CMK (cell line): ENCODE measurements at regions not wholly inside any gene's neighbourhood (a gene's known extent, or its start where the extent isn't known, plus 50 kb on each side); places are given as distances from the start of the nearest gene placed in this dataset.

Source experiments
- DNase-seq: peaks from one replicate; pipeline ENCODE4 v3.0.0-alpha.2; 2010; ENCODE audit warnings: low read depth

DNA sequence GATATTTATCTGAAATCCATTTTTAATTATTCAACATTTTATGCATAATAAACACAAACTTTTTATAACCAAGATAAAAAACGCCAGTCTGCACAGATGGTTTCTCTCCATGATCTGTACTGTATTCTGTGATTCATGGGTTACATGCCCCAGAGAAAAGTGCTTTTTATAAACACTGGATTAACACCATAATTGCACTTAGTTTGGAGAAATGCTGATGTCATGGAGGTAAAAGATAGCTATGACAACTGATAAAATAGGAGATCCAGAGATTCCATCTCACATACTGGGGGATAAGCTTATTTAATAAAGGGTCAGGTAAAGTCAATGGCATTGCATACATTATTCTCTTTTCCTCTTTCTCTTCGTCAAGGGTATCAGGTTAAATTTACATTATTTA lies 1460.4 kb upstream of the ALCAM start:
- no peak for DNase-seq

GRCh38 chr3:103906808-103907207 lies 1459.9 kb upstream of the ALCAM start:
- DNase-seq: no peak

DNA sequence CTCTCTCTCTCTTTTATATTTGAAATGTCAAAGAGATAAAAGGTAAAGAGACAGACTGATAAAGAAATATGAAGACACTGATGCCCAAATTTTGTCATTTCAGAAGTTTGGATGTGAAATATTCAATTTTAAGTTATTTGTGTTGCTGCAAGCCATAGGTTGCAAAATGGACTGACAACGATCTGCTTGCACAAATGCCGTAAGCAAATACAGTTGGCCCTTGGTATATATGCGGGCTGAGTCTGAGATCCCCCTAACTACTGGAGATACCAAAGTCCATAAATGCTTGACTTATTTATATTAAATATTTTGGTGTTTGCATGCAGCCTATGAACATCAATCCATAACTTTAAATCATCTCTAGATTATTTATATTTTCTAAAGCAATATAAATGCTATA lies 1459.1 kb upstream of the ALCAM start:
- DNase-seq: no peak

GRCh38 chr3:103909395-103909794 lies 1457.3 kb upstream of the ALCAM start:
- no peak for DNase-seq

DNA sequence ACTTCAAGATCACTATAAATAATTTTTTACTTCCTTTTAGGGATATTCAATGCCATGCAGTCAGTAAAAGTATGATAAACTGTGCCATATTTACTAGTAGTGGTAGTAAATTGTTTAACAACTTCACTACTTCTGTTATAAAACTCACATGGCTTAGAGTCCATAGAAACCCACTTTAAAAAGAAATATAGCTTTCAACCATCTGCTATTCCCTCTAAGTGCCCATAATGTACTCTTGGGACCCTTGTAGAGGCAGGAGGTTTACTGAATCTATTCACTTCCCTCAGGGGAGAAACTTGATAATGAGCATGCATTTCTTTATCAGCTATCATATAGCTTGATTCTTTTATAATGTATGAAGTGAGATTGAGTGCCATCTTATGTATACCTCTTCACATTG lies 1448.4 kb upstream of the ALCAM start:
- no peak for DNase-seq

- no peak for DNase-seq
Observed at GRCh38 chr3:103919327-103919726, 1447.4 kb upstream of the ALCAM start.

DNA sequence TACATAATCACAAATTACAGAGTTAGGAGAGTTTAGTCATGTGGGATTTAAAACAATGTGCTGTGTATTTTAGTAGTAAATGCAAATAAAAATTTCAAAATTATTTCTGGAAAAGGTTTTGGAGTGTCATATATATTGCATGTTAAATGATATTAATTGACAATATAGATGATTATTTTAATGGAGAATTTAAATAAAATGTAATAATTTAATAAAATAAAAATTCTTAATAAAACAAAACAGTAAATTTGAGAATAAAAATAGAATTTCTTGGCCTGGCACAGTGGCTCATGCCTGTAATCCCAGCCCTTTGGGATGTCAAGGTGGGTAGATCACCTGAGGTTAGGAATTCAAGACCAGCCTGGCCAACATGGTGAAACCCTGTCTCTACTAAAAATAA lies 1442.8 kb upstream of the ALCAM start:
- DNase-seq: no peak

- DNase-seq: no peak
Observed at GRCh38 chr3:103924544-103924943, 1442.2 kb upstream of the ALCAM start.

- DNase-seq: no peak
Observed at GRCh38 chr3:103926936-103927335, 1439.8 kb upstream of the ALCAM start.

GRCh38 chr3:103927896-103928295 lies 1438.8 kb upstream of the ALCAM start:
- DNase-seq: no peak

- DNase-seq: no peak
Observed at GRCh38 chr3:103937094-103937493, 1429.6 kb upstream of the ALCAM start.

DNA sequence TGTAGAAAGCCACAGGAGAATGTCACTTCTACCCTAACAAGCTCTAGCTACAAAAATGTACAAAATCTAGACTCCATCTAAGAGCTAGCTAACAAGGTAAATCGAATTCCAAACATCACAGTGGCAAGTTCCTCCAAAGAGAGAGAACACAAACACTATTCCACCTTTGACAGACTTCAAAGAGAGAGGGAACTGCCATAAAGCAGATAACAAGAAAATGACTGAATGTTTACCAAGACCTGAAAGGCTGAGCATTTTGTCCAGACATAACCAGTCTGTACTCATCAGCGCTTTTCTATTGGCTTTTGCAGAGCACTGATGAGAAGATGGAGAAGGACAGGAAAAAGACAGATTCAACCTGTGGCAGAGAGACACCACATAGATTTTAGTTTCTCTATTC lies 1419.6 kb upstream of the ALCAM start:
- DNase-seq: no peak

DNA sequence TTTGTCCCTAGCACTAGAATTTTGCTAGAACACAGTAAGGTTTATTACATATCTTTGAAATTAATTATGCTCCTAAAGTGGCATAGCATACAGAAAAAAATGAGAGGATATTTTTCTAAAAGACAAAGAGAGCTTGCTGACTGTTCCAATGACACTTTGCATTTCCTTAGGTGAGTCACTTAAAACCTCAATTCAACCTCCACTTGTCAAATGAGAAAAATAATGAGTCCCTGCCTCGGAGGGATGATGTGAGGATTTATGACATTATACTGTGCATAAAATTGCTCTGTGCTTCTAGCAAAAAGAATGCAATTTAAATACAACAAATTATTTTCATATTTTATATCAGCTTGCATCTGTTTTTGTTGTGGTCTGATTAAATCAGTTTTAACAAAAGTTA lies 1417.0 kb upstream of the ALCAM start:
- no peak for DNase-seq

DNA sequence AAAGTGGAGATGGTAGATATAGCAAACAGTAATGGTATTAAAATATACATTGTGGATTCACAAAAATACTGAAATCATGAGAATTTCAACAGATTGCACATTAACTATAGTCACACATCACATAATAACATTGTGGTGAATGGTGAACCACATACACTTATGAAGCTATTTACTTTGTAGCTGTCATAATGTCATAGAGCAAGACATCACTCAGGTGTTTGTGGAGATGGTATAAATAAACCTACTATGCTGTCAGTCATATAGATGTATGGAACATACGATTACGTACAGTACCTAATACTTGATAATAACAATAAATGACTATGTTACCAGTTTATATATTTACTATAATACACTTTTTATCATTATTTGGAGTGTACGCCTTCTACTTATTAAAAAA lies 1416.0 kb upstream of the ALCAM start:
- no peak for DNase-seq

DNA sequence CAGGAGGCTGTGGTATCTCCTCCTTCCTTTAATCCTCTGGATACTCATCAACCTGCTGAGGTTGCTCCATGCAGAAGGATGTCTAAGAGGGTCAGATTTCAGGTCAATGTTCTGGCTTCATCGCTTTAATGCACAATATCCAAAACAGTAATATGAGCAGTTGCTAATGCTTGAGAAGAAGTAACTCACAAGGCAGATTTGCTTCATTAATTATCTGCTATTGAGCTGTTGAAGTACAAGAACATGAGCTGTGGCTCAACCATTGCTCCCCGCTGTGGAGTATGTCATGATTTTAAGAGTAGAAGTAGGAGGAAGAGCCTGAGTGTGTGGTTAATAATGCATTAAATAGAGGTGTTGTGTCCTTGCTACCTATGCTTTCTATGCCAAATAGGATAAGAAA lies 1412.9 kb upstream of the ALCAM start:
- DNase-seq: no peak

DNA sequence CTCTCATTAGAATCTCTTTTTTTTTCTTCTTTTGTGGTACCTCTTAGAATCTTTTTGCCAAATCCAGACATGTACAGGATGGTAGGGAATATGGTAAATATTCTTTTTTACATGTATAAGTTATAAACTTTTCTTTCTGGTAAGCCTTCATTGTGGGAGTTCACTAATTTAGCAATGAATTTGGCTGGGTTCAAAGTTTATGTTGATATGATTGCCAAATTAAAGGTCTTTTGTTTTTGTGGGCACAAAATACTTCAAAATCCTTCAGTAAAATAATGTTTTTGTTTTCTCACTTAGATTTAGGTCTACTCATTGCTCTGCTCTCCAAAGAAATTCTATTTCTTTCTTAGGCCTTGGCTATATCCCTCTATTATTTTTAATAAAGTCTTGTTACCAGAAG lies 1405.9 kb upstream of the ALCAM start:
- no peak for DNase-seq

- DNase-seq: no peak
Observed at GRCh38 chr3:103963599-103963998, 1403.1 kb upstream of the ALCAM start.

DNA sequence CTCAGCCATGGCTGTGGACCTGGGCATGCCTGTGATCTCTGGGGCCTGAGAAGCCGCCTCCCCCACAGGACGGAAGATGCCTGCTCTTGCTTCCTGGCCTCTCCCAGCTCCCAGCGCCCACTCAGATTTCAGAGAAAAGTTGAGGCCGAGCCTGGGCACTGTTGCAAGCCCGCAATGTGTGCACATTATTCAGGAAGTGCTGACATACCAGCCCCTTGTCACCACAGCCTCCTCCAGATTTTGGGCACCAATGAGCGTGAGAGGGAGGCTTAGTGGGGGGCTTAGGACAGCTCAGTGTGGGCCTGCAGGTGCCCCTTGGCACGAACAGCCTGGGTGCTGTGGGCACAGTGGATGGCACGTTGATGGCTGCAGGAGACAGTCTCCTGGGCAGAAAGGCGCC lies 1400.9 kb upstream of the ALCAM start:
- no peak for DNase-seq

DNA sequence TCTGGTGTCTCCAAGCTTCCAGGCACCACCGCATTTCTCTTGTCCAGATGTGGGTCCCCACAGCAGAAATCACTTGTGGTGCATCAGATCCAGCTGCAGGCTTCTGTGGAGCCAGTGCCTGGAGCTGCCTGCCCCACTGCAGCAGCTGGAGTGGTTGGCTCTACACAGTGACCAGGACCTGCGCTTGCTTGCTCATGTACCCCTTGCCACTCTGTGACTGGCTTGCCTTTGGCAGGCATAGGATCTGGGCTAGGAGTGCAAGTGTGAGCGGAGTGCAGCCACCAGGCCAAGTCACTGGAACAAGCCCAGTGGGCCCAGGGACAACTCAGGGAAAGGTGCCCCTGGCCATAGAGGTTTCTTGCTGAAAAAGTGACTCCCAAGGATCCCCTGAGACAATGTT lies 1400.0 kb upstream of the ALCAM start:
- DNase-seq: no peak

DNA sequence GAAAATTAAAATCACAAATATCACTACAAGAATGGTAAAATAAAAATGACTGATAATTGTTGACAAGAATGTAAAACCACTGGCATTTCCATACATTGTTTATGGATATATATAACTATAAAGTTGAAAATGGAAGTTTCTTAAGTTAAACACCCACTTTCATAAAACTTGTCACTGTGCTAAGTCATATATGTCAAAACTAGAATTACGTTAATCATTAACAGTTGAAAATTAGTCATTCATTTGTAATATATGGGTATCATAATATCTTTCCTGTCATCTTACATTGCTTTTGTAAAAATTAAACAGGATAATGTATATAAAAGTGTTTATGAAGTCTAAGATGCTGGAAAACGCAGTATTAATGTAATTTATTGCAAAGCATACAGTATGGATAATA lies 1398.6 kb upstream of the ALCAM start:
- no peak for DNase-seq

- DNase-seq: no peak
Observed at GRCh38 chr3:103968751-103969150, 1398.0 kb upstream of the ALCAM start.

- no peak for DNase-seq
Observed at GRCh38 chr3:103976931-103977339, 1389.8 kb upstream of the ALCAM start.

- no peak for DNase-seq
Observed at GRCh38 chr3:103977417-103977816, 1389.3 kb upstream of the ALCAM start.

DNA sequence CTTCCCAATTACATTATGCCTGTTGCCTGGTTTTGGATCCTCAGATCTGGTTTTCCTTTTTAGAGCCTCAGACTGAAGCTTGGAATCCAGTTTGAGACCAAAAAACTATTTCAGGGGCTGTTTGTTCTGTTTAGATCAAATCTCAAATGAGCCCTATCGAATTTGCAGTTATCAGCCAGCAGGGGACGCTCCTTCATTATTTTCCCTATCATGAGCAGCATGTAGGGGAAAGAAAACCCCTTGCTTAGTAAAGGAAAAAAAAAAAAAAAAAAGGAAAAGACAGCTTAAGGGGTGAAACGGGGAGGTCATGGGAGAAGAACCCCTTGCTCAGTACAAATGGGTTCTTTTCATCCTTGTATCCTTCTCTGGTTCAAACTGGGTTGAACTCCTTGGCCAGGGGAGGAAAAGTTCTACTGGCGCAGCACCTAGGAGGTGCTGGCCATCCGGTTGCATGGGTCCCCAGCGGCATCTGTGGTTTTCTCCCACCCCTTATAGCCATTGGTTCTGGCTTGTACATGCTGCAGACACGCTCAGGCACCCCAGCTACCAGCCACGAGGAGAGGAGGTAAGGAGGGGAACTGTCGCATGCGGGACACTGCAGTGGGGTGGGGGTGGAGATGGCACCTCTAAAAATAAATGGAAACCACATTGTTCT lies 1375.1 kb upstream of the ALCAM start:
- DNase-seq: no peak

GRCh38 chr3:103992469-103992868 lies 1374.2 kb upstream of the ALCAM start:
- DNase-seq: no peak
